ENCODE measurements at regions not wholly inside any gene's neighbourhood (a gene's known extent, or its start where the extent isn't known, plus 50 kb on each side); places are given as distances from the start of the nearest gene placed in this dataset.
"Not testable (repeated sequence)": the region's sequence is repeated elsewhere in the genome, so short reads cannot be mapped to it uniquely, and the experiment has no call there.

GRCh38 chr1:221601166-221601565 lies 140.7 kb downstream of the DUSP10 start:
- no peak for ATAC-seq

GRCh38 chr1:221602830-221603229 lies 139.1 kb downstream of the DUSP10 start:
- no peak; the same call in 2 of the 3 replicates for ATAC-seq
- no peak for TF ChIP-seq ZFP3 (CRISPR knock-in tag; IDR thresholded peaks at IDR 0.05)
- no peak for TF ChIP-seq BACH2 (CRISPR knock-in tag; IDR thresholded peaks at IDR 0.05; ENCODE audit: borderline replicate concordance)
- no peak for TF ChIP-seq ZNF8 (CRISPR knock-in tag; IDR thresholded peaks at IDR 0.05)
- no peak for TF ChIP-seq TCF4 (CRISPR knock-in tag; IDR thresholded peaks at IDR 0.05; ENCODE audit: borderline replicate concordance)
- TF ChIP-seq ARNTL (CRISPR knock-in tag; IDR thresholded peaks at IDR 0.05; ENCODE audit: borderline replicate concordance, low read depth): no peak
- no peak for TF ChIP-seq CSRNP3 (CRISPR knock-in tag; IDR thresholded peaks at IDR 0.05)
- TF ChIP-seq ESRRG (CRISPR knock-in tag; IDR thresholded peaks at IDR 0.05): no peak
- TF ChIP-seq POU6F1 (CRISPR knock-in tag; IDR thresholded peaks at IDR 0.05; ENCODE audit: borderline replicate concordance, low read depth): no peak
- no peak for TF ChIP-seq CSDC2 (CRISPR knock-in tag; IDR thresholded peaks at IDR 0.05)
- no peak for TF ChIP-seq TOX (CRISPR knock-in tag; IDR thresholded peaks at IDR 0.05; ENCODE audit: borderline replicate concordance)
- no peak for TF ChIP-seq SNAI2 (CRISPR knock-in tag; IDR thresholded peaks at IDR 0.05)
- TF ChIP-seq ZFP30 (CRISPR knock-in tag; IDR thresholded peaks at IDR 0.05): no peak
- no peak for TF ChIP-seq OSR1 (CRISPR knock-in tag; IDR thresholded peaks at IDR 0.05)
- no peak for TF ChIP-seq CREB5 (CRISPR knock-in tag; IDR thresholded peaks at IDR 0.05; ENCODE audit: low read depth)
- no peak for TF ChIP-seq ZC3H10 (CRISPR knock-in tag; IDR thresholded peaks at IDR 0.05)
- TF ChIP-seq ZNF565 (CRISPR knock-in tag; conservative IDR thresholded peaks at IDR 0.05; ENCODE audit: low read depth): no peak

More at GRCh38 chr1:221601166-221601565, 140.7 kb downstream of the DUSP10 start:
- no peak for TF ChIP-seq RARB (CRISPR knock-in tag; IDR thresholded peaks at IDR 0.05)
- TF ChIP-seq ZFP30 (CRISPR knock-in tag; IDR thresholded peaks at IDR 0.05): no peak
- TF ChIP-seq ZNF70 (CRISPR knock-in tag; IDR thresholded peaks at IDR 0.05): no peak
- no peak for TF ChIP-seq SNAI2 (CRISPR knock-in tag; IDR thresholded peaks at IDR 0.05)
- TF ChIP-seq ARNTL (CRISPR knock-in tag; IDR thresholded peaks at IDR 0.05; ENCODE audit: borderline replicate concordance, low read depth): no peak
- no peak for TF ChIP-seq TCF4 (CRISPR knock-in tag; IDR thresholded peaks at IDR 0.05; ENCODE audit: borderline replicate concordance)
- no peak for TF ChIP-seq PATZ1 (CRISPR knock-in tag; IDR thresholded peaks at IDR 0.05; ENCODE audit: borderline replicate concordance)
- no peak for TF ChIP-seq BACH2 (CRISPR knock-in tag; IDR thresholded peaks at IDR 0.05; ENCODE audit: borderline replicate concordance)

GRCh38 chr1:221604390-221604789 lies 137.5 kb downstream of the DUSP10 start:
- ATAC-seq: not testable (repeated sequence)

GRCh38 chr1:221604948-221605347 lies 136.9 kb downstream of the DUSP10 start:
- ATAC-seq: no peak
- no peak for TF ChIP-seq PPARA (CRISPR knock-in tag; IDR thresholded peaks at IDR 0.05; ENCODE audit: borderline replicate concordance)
- no peak for TF ChIP-seq CREB5 (CRISPR knock-in tag; IDR thresholded peaks at IDR 0.05; ENCODE audit: low read depth)
- TF ChIP-seq PATZ1 (CRISPR knock-in tag; IDR thresholded peaks at IDR 0.05; ENCODE audit: borderline replicate concordance): no peak
- TF ChIP-seq GLIS3 (CRISPR knock-in tag; IDR thresholded peaks at IDR 0.05): no peak
- TF ChIP-seq ZFP30 (CRISPR knock-in tag; IDR thresholded peaks at IDR 0.05): no peak
- no peak for TF ChIP-seq TCF4 (CRISPR knock-in tag; IDR thresholded peaks at IDR 0.05; ENCODE audit: borderline replicate concordance)
- TF ChIP-seq ZNF565 (CRISPR knock-in tag; conservative IDR thresholded peaks at IDR 0.05; ENCODE audit: low read depth): no peak
- TF ChIP-seq SNAI2 (CRISPR knock-in tag; IDR thresholded peaks at IDR 0.05): no peak
